Nucleus accumbens (tissue), 56 donors: ENCODE measurements at regions not wholly inside any gene's neighbourhood (a gene's known extent, or its start where the extent isn't known, plus 50 kb on each side); places are given as distances from the start of the nearest gene placed in this dataset.
"Not testable (repeated sequence)": the region's sequence is repeated elsewhere in the genome, so short reads cannot be mapped to it uniquely, and the experiment has no call there.

Source experiments
- DNase-seq, 56 donors: peaks; one replicate each; lab custom pipeline; 2025; lab: John Stamatoyannopoulos, UW

DNA sequence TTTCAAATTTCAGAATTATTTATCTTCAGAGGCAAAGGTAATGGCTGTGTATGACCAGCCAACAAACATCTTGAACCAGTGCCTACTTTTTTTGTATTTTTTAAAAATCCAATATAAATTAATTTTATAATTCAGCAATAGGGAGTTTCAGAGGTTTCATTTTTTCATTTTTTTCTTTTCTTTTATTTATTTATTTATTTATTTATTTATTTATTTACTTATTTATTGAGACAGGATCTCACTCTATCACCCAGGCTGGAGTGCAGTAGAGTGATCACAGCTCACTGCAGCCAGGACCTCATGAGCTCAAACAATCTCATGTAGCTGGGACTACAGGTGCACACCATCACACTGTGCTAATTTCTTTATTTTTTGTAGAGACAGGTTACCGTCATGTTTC lies 250.5 kb downstream of the TMEM47 start:
- no peak for DNase-seq

DNA sequence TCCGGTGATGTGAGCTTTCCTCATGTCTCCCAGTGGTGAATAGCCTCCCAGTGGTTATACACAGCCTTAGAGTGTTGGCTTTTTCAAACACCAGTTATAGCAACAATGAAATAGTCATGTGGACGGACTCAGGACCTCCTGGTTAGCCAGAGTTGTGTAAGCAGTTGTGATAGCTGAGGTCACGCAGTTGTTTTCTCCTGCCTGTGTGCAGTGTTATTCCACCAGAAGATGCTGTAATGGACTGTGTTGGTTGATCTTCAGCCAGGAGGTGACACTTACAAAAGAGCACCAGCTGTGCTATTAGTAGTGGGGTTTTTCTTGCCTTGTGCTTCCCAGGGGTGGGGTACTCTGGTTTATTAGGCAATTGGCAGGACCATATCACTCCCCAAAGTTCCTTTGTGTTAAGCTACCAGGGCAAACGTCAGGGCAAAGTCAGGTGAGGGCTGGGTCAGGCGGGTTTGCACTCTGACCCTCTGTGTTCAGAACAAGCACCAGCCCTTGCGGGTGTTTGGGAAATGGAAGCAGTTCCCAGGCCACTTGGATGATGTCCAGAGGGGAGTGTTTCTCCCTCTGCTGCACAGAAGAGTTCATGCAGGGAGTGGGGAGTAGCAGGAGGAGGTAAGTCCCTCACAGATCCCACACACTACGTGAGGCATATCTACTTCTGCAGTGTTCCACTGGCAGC lies 252.6 kb downstream of the TMEM47 start:
- no peak for DNase-seq

DNA sequence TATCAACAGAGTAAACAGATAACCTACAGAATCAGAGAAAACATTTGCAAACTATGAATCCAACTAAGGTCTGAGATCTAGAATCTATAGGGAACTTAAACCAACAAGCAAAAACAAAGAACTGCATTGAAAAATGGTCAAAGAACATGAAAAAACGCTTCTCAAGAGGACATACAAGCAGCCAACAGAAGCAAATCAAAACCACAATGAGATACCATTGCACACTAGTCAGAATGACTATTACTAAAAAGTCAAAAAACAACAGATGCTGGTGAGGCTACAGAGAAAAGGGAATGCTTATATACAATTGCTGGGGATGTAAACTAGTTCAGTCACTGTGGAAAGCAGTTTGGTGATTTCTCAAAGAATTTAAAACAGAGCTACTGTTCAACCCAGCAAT lies 255.7 kb downstream of the TMEM47 start:
- DNase-seq: no peak

DNA sequence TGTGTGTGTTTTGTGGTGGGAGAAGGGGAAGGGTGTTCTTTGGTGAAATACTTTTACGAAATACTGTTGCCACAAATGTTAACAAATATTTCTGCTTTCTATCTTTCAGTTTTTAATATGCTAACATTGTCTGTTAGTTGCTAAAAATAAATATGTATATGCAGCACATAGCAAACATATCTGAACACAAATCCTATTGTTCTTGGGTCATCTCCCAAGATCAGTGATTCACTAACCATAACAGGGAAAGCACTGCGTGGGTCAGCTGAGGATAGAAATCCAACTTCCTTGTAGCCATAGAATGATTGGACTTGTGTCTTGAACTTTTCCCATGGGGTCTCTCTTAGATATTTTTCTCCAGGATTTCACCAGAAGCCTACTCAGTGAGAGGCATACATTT lies 250.3 kb upstream of the FAM47A start:
- no peak for DNase-seq

DNA sequence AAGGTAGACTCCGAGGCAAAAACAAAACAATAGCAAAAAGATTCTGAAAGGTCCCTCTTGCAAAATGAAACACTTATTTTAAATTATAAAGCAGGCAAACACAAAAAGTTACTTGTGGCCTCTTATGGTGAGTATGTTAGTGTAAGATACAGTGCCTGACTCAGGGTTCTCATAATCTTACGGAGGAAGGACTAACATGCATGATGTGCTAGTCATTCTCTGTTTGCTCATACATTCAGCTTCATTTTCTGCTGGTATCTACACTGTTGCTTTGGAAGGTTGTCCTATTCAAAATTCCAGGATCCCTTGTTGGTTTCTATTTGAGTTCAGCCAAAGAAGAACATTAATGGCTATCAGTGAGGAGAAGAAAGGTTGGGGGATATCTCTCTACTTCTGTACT lies 249.1 kb upstream of the FAM47A start:
- DNase-seq: no peak

DNA sequence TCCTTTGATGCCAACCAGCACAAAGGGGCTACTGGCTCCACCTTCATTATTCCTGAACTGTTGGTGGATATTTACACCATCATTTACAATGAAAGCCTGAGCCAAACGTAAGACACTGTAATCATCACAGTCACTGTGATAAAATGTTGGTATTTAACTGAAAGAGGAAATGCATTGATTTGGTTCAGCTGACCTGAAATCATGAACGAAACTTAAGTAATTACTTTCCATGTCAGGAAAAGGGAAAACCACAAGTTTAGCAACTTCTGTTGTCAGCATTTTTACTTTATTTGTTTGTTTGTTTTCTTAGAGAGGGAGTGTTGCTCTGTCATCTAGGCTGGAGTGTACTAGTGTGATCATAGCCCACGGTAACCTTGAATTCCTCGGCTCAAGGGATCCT lies 247.8 kb upstream of the FAM47A start:
- no peak for DNase-seq

DNA sequence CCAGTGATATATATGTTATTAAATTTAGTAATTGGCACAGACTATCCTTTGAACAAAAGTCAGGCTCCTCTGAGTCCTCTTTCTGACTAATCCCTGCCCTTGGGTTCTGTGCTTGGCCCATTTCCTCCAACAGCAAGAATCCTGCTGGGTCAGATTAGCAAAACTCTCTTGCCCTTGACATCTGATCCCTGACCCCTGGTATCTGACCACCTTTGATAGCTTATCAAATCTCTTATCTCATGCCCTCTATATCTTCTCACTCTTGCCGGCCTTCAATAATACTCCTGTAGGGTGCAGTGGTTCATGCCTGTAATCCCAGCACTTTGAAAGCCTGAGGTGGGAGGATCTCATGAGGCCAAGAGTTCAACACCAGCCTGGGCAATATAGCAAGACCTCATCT lies 245.5 kb upstream of the FAM47A start:
- no peak for DNase-seq

DNA sequence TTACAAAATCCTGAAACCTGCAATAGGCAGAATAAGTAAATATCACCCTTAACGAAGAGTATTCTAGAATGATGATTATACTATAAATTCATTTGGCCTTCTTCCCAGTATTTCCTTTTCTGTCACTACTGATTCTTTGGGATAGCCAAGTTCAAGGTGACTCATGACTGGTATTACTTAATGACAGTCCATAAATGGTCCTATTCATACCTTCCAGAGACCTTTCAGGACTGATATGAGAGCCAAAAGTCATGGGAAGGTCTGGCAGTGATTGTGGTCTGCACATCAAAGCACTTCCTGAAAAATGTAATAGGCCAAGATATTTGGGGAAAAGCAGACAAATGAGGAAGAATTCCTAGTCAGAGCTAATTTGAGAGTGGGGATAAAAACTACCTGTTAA lies 239.6 kb upstream of the FAM47A start:
- no peak for DNase-seq

DNA sequence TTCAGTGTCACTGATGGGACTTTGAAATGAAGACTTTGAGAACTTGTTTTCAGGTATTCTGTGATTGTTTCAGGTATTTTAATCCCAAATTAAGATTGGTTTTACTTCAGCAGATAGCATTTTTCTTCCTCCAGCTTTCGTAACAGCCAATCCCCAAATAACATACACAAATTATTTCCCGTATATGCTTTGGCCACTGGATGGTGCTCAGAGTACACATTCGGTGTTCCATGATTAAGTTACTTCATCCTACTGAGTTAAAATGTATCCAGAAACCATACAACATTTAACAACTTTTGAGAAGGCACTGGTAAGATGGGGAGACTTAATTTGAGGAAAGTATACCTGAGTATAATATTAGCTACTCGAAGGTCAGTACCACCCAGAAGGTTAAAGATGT lies 233.4 kb upstream of the FAM47A start:
- DNase-seq: peak in 2 of 56 donors; percentile 0 to 8

DNA sequence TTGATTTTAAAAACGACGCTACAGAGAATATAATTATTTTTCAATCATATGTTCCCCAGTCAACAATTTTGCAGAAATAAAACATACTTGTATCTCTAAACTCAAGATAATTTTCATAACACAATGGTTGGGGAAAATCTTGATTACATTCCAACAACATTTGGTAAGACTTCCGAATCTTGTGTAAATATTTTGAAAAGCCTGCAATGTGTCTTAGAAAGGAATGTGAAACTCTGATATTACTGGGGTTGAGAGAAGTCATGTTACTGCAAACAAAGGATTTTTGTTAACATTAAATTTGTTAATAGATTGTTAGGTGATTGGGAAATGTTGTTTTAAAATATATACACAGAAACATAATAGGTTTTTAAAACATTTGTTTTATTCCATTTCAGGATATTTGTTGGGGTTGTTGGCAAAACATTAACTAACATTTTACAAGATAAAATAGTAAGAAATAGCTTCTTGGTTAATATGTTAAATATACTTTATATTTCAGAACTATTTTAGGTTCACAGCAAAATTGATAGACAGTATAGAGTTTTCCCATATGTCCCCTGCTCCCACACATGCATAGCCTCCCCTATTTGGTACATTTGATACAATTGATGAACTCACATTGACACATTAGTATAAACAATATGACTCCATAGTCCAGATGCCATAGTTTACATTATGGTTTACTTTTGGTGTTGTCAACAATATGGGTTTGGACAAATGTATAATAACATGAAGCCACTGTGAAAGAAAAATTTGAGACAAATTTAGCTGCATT lies 218.6 kb upstream of the FAM47A start:
- DNase-seq: no peak

DNA sequence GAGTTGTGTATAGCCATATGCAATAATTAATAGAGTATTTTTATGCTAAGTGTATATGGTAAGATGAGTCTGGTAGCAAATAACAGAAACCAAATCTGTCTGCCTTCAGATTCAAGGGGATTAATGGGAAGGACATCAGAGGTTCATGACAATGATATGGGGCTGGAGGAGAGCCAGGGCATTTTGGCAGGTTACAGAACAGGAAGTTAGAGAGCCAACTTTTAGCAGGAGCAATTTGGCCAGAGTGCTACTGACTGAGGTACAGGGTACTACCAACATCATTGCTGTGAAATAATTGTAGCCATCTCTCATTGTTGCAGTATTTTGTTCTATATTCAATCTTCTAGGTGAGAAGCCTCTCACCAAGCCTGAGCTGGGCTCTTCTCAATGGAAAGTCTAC lies 210.9 kb upstream of the FAM47A start:
- DNase-seq: no peak

DNA sequence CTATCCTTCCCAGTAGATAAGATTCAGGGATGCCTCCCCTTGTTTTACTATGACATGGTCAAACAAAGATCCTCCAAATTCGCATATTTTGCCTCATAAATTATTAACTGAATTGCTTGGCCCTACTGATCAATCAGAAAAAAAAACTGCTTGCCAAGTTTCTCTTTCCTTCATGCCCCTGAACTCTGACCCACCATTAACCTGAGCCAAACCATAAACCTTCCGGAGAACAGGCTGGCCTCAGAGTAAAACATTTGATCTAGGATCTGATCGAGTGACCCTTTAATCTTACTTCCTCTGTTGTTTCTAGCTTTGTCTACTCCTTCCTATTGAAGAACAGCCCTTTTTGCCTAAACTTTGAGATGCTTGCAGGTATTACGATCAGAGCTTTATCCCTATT lies 209.7 kb upstream of the FAM47A start:
- no peak for DNase-seq

DNA sequence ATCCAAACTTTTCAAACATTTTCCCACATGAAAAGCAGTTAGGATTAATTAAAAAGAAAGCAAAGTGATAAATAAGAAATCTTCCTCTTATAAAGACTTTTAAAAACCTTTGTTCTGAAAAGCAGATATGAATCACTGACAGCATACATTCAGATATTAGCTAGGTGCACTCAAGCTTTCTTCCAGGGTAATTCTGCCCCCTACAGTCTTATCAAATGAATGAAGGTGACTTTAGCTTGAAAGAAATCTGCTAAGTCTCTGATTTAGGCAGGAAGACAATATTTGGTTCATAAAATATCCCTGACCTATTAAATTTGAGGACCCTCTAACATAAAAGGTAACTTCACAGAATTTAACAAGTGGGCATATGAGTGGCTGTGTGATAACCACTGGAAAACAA lies 209.1 kb upstream of the FAM47A start:
- DNase-seq: no peak

DNA sequence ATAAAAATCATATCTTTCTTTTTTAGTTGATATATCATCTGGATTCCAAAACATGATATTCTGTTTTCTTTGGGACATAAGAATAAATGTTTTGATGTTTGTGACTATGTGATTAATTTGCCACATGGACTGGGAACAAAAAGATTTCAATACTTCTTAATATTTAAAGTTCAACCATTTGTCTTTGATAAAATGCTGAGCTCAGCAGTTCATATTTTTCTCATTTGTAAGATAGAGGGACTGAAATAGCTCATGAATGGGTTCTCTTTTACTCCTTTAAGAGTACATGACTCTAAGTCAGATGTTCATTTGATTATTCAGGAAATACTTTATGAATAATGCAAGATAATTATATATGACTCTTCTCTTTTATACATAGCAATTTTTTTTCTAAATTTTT lies 205.9 kb upstream of the FAM47A start:
- DNase-seq: no peak

DNA sequence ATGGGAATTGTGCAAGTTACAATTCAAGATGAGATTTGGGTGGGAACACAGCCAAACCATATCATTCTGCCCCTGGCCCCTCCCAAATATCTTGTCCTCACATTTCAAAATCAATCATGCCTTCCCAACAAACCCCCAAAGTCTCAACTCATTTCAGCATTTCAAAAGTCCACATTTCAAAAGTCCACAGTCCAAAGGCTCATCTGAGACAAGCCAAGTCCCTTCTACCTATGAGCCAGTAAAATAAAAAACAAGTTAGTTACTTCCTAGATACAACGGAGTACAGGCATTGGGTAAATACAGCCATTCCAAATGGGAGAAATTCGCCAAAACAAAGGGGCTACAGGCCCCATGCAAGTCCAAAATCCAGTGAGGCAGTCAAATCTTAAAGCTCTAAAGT lies 203.3 kb upstream of the FAM47A start:
- DNase-seq: not testable (repeated sequence)

DNA sequence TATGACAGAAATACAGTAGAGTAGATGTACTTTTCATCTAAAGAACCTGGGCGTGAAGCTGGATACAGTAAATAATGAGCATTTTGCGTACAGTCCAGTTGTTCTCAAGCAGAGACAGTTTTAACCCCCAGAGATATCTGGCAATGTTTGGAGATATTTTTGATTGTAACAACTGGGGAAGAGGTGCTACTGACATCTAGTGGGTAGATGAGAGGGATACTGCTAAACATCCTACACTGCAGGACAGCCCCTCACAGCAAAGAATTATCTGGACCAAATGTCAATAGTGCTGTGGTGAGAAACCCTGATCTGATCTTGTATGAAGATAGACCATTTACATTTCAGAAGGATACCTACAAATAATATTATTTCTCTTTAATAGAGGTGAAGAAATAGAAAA lies 200.2 kb upstream of the FAM47A start:
- no peak for DNase-seq

DNA sequence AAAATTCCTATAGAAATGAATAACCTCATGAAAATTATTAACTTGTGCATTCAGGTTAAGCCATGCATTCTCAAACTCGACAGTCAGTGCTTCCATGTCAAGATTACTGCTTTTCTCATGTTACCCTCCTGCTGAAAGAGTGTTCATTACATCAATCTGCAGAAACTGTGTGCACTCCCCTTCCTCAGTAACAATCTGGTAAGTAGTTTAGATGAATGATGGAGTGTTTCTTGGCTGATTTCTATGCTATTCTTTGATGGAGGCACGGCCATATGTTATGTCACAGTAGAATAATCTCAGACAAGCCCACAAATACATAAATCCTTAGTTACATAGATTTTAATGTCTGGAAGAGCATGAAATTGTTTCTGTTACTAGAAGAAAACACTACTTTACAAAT lies 193.3 kb upstream of the FAM47A start:
- DNase-seq: no peak

DNA sequence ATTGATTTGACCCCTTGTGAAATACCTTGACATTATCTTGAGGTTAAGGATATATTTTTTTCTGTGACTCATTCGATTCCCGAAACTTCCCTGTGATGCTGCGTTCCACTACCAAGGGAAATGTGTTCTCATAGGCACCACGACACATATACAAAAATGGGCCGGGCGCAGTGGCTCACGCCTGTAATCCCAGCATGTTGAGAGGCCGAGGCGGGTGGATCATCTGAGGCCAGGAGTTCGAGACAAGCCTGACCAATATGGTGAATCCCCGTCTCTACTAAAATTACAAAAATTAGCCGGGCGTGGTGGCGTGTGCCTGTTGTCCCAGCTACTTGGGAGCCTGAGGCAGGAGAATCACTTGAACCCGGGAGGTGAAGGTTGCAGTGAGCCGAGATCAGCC lies 188.3 kb upstream of the FAM47A start:
- not testable (repeated sequence) for DNase-seq

DNA sequence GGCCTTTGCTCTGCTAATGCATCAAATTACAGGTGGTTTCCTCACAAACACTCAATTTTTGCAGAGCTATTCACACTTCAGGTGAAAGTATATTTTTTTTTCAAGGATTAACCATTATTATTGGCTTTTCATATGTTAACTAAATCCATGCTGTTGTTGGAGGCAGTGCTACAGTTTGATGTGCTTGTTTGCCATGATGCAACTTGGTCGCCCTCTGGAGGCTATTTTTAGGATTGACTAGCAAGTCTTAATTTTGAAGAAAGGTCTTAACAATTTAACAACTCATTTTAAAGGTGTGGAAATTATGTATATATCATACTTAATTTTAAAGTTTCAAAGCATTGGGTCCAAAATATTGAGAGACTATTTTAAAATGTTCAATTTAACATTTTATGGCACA lies 168.8 kb upstream of the FAM47A start:
- DNase-seq: peak in 8 of 56 donors; percentile 0 to 8 (median 0)

DNA sequence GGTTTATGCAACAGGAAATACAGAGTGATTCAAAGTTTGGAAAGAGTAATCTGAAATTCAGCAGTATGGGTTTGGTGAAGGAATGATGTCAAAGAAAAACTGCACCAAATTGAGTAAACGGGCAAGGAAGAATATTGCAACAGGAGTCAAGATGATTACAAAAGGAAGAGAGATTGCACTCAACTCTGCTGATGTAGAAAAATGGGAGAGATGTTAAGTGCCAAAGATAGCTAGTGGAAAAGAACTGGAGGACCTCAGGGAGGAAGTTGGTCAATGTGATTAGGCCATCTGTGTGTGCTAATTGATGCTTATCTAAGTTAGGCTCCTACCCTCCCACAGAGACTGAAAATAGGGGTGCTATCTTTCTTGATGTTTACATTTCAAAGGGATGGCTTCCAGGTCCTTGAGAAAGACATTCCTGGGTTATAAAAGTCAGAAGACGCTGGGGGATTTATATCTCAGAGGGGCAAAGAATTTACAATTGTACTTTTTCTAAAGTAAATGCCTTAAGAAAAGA lies 167.4 kb upstream of the FAM47A start:
- no peak for DNase-seq

DNA sequence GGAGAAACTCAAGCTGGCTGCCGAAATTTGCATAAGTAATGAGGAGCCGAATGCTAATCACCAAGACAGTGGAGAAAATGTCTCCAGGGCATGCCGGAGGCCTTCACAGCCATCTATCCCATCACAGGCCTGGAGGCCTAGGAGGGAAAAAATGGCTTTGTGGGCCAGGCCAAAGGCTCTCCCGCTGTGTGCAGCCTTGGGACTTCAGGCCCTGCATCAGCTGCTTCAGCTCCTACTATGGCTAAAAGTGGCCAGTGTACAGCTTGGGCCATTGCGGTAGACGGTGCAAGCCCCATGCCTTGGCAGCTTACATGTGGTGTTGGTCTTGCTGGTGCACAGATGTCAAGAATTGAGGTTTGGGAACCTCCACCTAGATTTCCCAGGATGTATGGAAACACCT lies 162.6 kb upstream of the FAM47A start:
- DNase-seq: no peak

DNA sequence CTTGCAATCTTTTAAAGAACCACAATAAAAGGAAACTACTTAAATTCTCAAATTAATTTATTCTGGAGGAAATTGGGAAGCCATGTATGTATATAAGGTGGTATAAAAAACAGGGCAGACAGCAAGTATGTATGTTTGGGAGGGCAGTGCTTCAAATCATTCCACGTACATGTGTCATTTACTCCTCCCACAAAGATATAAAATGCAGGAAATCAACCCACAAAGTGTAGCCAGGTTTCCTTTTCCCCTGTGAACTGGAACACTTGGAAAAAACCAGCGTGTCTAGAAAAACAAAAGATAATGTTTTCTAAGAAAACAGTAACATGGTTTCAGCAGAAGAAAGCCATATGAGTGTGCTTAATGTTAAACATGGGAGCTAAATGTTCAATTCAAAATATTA lies 156.7 kb upstream of the FAM47A start:
- no peak for DNase-seq
